ENCODE measurements at regions not wholly inside any gene's neighbourhood (a gene's known extent, or its start where the extent isn't known, plus 50 kb on each side); places are given as distances from the start of the nearest gene placed in this dataset.

GRCh38 chr18:41043876-41044275 is 911.2 kb upstream of the PIK3C3 start:
- no peak for DNase-seq (ENCODE audit: low read depth)

DNA sequence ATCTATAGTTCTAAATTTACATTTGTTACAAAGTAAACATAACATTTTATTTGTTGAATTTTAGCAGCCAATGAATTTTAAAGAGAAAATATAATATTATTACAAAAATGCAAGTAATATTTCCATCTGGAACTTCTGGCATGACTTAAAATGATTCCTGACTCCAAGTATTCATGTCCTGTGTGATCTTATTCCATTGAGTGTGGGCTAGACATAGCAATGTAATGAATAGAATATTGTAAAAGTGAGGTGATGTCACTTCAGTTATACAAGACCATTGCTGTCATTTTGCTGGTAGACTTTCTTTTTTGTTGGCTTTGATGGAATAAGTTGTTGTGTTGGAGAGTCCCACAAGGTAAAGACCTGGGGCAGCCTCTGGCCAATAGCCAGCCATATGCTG is 912.2 kb upstream of the PIK3C3 start:
- DNase-seq (ENCODE audit: low read depth): no peak

GRCh38 chr18:41038071-41038470 is 917.0 kb upstream of the PIK3C3 start:
- no peak for DNase-seq (ENCODE audit: low read depth)

DNA sequence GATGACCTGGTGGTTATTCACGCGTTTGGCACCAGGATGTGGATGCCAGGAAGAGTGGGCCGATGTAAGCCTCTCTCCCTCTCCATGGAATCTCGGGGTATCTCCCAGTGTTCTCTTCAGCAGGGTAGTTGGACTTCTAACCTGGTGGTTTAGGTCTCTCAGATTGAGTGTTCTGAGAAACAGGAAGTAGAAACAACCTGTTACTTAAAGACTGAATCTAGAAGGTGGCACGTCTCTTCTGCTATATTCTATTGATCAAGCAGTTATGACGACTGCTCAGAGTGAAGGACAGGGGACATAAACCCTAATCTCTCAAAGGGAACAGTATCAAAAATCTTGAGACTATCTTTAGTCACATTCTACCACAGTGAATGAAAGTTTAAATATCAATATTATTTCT is 918.7 kb upstream of the PIK3C3 start:
- no peak for DNase-seq (ENCODE audit: low read depth)

DNA sequence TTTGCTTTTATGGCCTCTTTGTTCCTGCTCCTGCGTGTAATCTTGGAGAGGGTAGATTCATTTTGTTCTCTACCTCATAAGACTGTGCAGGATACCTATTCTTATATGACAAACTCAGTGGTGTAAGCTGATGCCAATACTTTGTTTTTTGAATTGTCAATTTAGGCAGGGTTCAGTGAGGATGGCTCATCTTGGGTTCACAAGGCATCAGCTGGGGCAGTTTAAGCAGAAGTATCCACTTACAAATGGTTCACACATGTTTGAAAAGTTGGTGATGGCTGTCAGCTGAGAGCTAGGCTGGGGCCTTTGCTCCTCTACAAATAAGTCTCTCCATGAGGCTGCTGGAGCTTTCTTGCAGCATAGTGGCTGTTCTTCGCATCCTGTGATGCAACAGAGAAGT is 920.6 kb upstream of the PIK3C3 start:
- no peak for DNase-seq (ENCODE audit: low read depth)

GRCh38 chr18:41025666-41026065 is 929.4 kb upstream of the PIK3C3 start:
- no peak for DNase-seq (ENCODE audit: low read depth)

- no peak for DNase-seq (ENCODE audit: low read depth)
Observed at GRCh38 chr18:41024792-41025191, 930.2 kb upstream of the PIK3C3 start.

GRCh38 chr18:41022484-41022883 is 932.5 kb upstream of the PIK3C3 start:
- no peak for DNase-seq (ENCODE audit: low read depth)

- DNase-seq (ENCODE audit: low read depth): no peak
Observed at GRCh38 chr18:41021089-41021488, 933.9 kb upstream of the PIK3C3 start.

- DNase-seq (ENCODE audit: low read depth): no peak
Observed at GRCh38 chr18:41012194-41012593, 942.8 kb upstream of the PIK3C3 start.

DNA sequence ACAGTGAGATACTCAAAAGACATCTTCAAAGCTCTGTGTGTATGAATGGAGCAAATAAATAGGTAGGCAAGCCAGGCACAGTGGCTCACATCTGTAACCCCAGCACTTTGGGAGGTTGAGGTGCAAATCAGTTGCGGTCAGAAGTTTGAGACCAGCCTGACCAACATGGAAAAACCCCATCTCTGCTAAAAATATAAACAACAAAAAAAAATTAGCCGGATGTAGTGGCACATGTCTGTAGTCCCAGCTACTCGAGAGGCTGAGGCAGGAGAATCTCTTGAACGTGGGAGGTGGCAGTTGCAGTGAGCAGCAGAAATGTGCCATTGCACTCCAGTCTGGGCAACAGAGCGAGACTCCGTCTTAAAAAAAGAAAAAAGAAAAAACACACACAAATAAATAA is 945.1 kb upstream of the PIK3C3 start:
- DNase-seq (ENCODE audit: low read depth): no peak

DNA sequence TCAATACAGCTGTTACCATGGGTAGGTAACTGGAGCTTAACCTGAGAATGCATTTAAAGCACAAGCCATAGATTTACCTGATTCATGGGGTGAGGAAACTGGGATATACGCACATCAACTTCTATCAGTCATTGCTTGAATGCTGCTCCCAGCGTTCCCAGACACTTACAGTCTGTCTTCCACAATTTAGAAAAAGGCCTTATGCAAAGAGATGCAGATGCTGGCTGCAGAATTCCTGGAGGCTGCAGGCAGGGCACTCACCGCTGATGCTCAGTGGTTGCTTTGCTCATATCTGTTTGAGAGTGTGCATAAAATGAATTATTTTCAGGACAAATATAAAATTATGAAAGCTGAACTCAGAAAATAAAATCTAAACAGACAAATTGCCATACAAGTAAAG is 950.7 kb upstream of the PIK3C3 start:
- DNase-seq (ENCODE audit: low read depth): no peak

- no peak for DNase-seq (ENCODE audit: low read depth)
Observed at GRCh38 chr18:40995529-40995928, 959.5 kb upstream of the PIK3C3 start.

GRCh38 chr18:40993363-40993762 is 961.7 kb upstream of the PIK3C3 start:
- no peak for DNase-seq (ENCODE audit: low read depth)

DNA sequence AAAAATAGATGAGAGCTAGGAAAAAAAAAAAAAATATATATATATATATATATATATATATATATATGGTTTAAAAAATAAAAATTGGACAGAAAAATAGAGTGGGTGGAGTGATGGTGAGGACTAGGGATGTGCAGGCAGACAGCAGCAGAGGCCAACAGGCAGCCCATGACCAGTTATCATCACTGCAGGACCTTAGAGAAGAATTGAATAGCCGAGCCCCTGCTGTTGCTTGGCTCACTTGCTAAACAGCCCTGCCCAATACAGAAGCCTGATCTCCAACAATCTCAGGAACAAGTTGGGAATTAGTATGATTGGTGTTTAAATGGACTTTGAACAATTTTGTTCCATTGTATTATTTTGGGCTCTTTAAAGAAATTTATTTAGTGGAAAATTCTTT is 967.5 kb upstream of the PIK3C3 start:
- DNase-seq (ENCODE audit: low read depth): no peak

DNA sequence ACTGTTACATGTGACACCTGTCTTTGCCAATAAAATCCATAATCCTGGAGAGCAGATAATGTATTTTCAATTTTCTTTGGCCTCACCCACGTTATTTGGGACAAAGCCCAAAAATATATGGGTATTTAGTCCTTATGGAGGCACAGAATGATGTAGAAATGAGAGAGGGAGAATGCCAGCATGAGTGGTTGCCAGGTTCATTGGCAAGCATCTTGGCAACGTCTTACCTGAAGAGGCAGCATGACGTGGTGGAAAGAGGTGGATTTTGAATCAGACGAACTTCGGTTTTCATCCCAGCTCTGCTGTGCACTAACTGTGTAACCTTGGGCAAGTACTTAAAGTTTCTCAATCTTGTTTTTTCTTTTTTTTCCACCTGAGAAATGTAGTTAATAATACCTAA is 969.6 kb upstream of the PIK3C3 start:
- no peak for DNase-seq (ENCODE audit: low read depth)

DNA sequence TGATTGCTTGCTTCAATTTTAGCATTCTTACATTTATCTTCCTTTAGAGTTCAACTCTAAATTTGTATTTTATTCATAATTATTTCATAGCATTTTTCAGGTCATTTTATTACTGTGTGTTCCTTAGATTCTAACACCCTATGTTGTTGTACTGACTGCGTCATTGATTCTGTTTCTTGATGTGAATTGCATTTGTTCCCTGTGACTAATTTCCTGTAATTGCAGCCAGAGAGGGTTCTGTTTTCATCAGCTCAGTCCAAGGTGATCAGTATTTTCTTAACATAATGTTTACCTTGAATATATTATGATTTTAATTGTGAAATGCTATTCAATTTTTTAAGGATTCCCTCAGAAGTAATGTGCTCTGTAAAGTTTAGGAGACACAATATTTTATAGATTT is 970.2 kb upstream of the PIK3C3 start:
- DNase-seq (ENCODE audit: low read depth): no peak

GRCh38 chr18:40983835-40984234 is 971.2 kb upstream of the PIK3C3 start:
- DNase-seq (ENCODE audit: low read depth): no peak

DNA sequence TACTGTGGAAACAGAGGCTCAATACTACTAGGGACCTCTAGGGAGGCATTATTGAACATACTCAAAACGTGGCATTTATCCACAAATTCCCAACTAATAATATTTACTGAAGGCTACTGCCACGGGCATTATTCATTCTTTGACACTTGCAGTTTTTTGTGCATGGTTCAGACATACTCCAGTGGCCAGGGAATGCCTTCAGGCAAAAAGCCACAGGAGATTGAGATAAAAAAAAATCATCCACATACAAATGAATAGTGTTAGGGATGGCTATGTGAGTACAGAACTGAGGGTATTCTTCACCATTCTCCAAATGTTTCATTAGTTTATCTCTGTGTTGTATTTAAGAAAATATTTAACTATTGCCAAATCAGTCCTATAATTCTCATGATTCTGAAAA is 974.9 kb upstream of the PIK3C3 start:
- no peak for DNase-seq (ENCODE audit: low read depth)

- DNase-seq (ENCODE audit: low read depth): no peak
Observed at GRCh38 chr18:40976050-40976449, 979.0 kb upstream of the PIK3C3 start.

- DNase-seq (ENCODE audit: low read depth): no peak
Observed at GRCh38 chr18:40974448-40974847, 980.6 kb upstream of the PIK3C3 start.

GRCh38 chr18:40962784-40963183 is 992.2 kb upstream of the PIK3C3 start:
- DNase-seq (ENCODE audit: low read depth): no peak

GRCh38 chr18:40957533-40958070 is 997.4 kb upstream of the PIK3C3 start:
- no peak for DNase-seq (ENCODE audit: low read depth)

DNA sequence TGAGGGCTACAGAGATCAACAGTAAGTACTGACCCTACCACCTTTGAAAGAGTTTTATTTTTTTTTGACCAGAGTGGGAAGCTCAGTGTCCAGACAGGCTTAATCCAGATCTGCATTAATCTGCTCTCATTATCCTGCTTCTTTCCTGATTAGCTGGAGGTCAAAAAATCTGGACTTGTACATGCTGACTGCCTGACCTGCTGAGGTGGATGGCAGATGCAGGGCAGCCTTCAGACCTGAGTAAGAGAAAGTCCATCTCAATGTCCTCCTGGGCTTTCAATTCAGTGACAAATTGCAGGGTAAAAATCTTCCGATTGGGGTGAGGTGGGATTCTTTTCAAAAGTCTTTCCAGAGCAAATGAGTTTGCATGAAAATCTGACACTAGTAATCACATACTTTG is 998.8 kb upstream of the PIK3C3 start:
- no peak for DNase-seq (ENCODE audit: low read depth)

- no peak for DNase-seq (ENCODE audit: low read depth)
Observed at GRCh38 chr18:40955351-40955750, 999.7 kb upstream of the PIK3C3 start.
